ENCODE measurements at regions not wholly inside any gene's neighbourhood (a gene's known extent, or its start where the extent isn't known, plus 50 kb on each side); places are given as distances from the start of the nearest gene placed in this dataset.

DNA sequence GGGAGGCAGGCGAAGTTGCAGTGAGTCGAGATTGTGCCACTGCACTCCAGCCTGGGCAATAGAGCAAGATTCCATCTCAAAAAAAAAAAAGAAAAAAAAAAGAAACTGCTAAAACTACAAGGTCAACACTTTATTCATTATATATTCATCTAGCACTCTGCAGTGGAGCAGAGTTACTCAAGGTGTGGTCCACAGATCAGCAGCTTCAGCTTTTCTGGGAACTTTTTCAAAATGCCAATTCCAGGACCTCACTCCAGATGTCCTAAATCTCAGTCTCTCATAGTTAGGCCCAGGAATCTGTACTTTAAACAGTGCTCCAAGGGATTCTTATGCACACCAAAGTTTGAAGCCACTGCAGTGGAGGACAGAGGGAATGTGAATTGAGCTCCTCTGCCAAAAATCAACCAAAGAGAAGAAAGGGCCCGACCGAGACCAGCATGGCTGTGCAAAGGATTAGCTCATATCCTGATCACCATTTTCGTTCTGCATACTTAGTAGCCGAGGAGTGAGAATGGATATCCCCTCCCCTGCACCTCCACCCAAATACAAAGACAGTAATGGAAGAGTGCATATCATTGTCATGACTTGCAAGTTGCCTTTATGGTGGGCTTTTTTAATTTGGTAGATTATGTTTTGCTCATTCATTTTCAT is 201.9 kb downstream of the MEX3B start:
- TF ChIP-seq, protein P1, sequence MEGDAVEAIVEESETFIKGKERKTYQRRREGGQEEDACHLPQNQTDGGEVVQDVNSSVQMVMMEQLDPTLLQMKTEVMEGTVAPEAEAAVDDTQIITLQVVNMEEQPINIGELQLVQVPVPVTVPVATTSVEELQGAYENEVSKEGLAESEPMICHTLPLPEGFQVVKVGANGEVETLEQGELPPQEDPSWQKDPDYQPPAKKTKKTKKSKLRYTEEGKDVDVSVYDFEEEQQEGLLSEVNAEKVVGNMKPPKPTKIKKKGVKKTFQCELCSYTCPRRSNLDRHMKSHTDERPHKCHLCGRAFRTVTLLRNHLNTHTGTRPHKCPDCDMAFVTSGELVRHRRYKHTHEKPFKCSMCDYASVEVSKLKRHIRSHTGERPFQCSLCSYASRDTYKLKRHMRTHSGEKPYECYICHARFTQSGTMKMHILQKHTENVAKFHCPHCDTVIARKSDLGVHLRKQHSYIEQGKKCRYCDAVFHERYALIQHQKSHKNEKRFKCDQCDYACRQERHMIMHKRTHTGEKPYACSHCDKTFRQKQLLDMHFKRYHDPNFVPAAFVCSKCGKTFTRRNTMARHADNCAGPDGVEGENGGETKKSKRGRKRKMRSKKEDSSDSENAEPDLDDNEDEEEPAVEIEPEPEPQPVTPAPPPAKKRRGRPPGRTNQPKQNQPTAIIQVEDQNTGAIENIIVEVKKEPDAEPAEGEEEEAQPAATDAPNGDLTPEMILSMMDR (IDR thresholded peaks at IDR 0.05) = no peak
- no peak for TF ChIP-seq POLR2AphosphoS5 (IDR thresholded peaks at IDR 0.05)
- no peak for TF ChIP-seq EP300 (IDR thresholded peaks at IDR 0.05)
- no peak for TF ChIP-seq POLR2A (IDR thresholded peaks at IDR 0.05)

All from gastroesophageal sphincter (tissue), 3 donors.